SIG-M5 (cell line): ENCODE measurements at regions not wholly inside any gene's neighbourhood (a gene's known extent, or its start where the extent isn't known, plus 50 kb on each side); places are given as distances from the start of the nearest gene placed in this dataset.
"Not testable (repeated sequence)": the region's sequence is repeated elsewhere in the genome, so short reads cannot be mapped to it uniquely, and the experiment has no call there.

ENCODE experiments used
- DNase-seq: peaks from one replicate; lab custom pipeline; 2025; lab: John Stamatoyannopoulos, UW

- no peak for DNase-seq
Measured at GRCh38 chr3:22691407-22691806, 511.7 kb upstream of the UBE2E2 start.

GRCh38 chr3:22691856-22692628, 511.1 kb upstream of the UBE2E2 start:
- DNase-seq = no peak

GRCh38 chr3:22700876-22701275, 502.3 kb upstream of the UBE2E2 start:
- no peak for DNase-seq

- no peak for DNase-seq
Measured at GRCh38 chr3:22704166-22704565, 499.0 kb upstream of the UBE2E2 start.

- no peak for DNase-seq
Measured at GRCh38 chr3:22704571-22705354, 498.4 kb upstream of the UBE2E2 start.

GRCh38 chr3:22706922-22707321, 496.2 kb upstream of the UBE2E2 start:
- DNase-seq = not testable (repeated sequence)

GRCh38 chr3:22713936-22714335, 489.2 kb upstream of the UBE2E2 start:
- DNase-seq = peak; percentile 5

- no peak for DNase-seq
Measured at GRCh38 chr3:22714749-22715148, 488.4 kb upstream of the UBE2E2 start.

GRCh38 chr3:22720596-22720995, 482.5 kb upstream of the UBE2E2 start:
- DNase-seq = no peak

- no peak for DNase-seq
Measured at GRCh38 chr3:22724420-22724819, 478.7 kb upstream of the UBE2E2 start.

- no peak for DNase-seq
Measured at GRCh38 chr3:22728406-22728805, 474.7 kb upstream of the UBE2E2 start.

- DNase-seq = no peak
Measured at GRCh38 chr3:22729212-22729611, 473.9 kb upstream of the UBE2E2 start.

- no peak for DNase-seq
Measured at GRCh38 chr3:22729981-22730380, 473.1 kb upstream of the UBE2E2 start.

GRCh38 chr3:22730701-22731100, 472.4 kb upstream of the UBE2E2 start:
- DNase-seq = no peak

- DNase-seq = no peak
Measured at GRCh38 chr3:22731901-22732300, 471.2 kb upstream of the UBE2E2 start.

- no peak for DNase-seq
Measured at GRCh38 chr3:22732641-22733040, 470.5 kb upstream of the UBE2E2 start.

- no peak for DNase-seq
Measured at GRCh38 chr3:22734207-22734606, 468.9 kb upstream of the UBE2E2 start.

GRCh38 chr3:22734756-22735155, 468.4 kb upstream of the UBE2E2 start:
- no peak for DNase-seq

- DNase-seq = no peak
Measured at GRCh38 chr3:22735373-22735772, 467.8 kb upstream of the UBE2E2 start.

GRCh38 chr3:22743386-22743785, 459.7 kb upstream of the UBE2E2 start:
- DNase-seq = not testable (repeated sequence)

GRCh38 chr3:22745321-22745720, 457.8 kb upstream of the UBE2E2 start:
- no peak for DNase-seq

- no peak for DNase-seq
Measured at GRCh38 chr3:22746221-22746620, 456.9 kb upstream of the UBE2E2 start.

- DNase-seq = no peak
Measured at GRCh38 chr3:22748453-22749045, 454.6 kb upstream of the UBE2E2 start.
